KMS-11 (cell line): ENCODE measurements at regions not wholly inside any gene's neighbourhood (a gene's known extent, or its start where the extent isn't known, plus 50 kb on each side); places are given as distances from the start of the nearest gene placed in this dataset.

Experiments used
- H2AFZ ChIP-seq: fragments of 200-600 bp; sonication (generic); 2 replicates; pipeline ENCODE4 v1.6.1; 2016; ENCODE audit warnings: antibody characterized with exemption, mixed run types, low read depth
- H3K27ac ChIP-seq: fragments of 200-600 bp; sonication (generic); 2 replicates; pipeline ENCODE4 v1.6.1; 2016; ENCODE audit warnings: mild to moderate bottlenecking, mixed run types
- H3K27me3 ChIP-seq: fragments of 200-600 bp; sonication (generic); 2 replicates; pipeline ENCODE4 v1.6.1; 2017; ENCODE audit warnings: mild to moderate bottlenecking, low read depth, mixed run types, moderate library complexity; ENCODE audit not compliant: insufficient read depth
- H3K36me3 ChIP-seq: fragments of 200-600 bp; sonication (generic); 2 replicates; pipeline ENCODE4 v1.6.1; 2017; ENCODE audit warnings: mild to moderate bottlenecking, mixed run types; ENCODE audit not compliant: insufficient read depth
- H3K4me1 ChIP-seq: fragments of 200-600 bp; sonication (generic); 2 replicates; pipeline ENCODE4 v1.6.1; 2016; ENCODE audit warnings: mild to moderate bottlenecking, low read depth, mixed run types; ENCODE audit not compliant: poor library complexity, severe bottlenecking
- H3K4me2 ChIP-seq: fragments of 200-600 bp; sonication (generic); 2 replicates; pipeline ENCODE4 v1.7.0; 2016; ENCODE audit warnings: mild to moderate bottlenecking, mixed run types
- H3K4me3 ChIP-seq: fragments of 200-600 bp; sonication (generic); IDR thresholded peaks from 2 replicates; pipeline ENCODE4 v1.6.1; 2017; ENCODE audit warnings: low read depth, low read length, mixed read lengths; ENCODE audit not compliant: insufficient read depth
- H3K79me2 ChIP-seq: fragments of 200-600 bp; sonication (generic); 2 replicates; pipeline ENCODE4 v1.6.1; 2016; ENCODE audit warnings: low read depth, mixed run types; ENCODE audit not compliant: insufficient read depth
- H3K9ac ChIP-seq: fragments of 200-600 bp; sonication (generic); 2 replicates; pipeline ENCODE4 v1.6.1; 2016; ENCODE audit warnings: mild to moderate bottlenecking, mixed run types
- H4K20me1 ChIP-seq: fragments of 200-600 bp; sonication (generic); 2 replicates; pipeline ENCODE4 v1.6.1; 2016; ENCODE audit warnings: mild to moderate bottlenecking, mixed run types; ENCODE audit not compliant: insufficient read depth
- TF ChIP-seq, protein P1 (sequence below): fragments of 200-600 bp; sonication (generic); conservative IDR thresholded peaks from 2 replicates; pipeline ENCODE4 v1.6.1; 2017; ENCODE audit warnings: low read depth, mild to moderate bottlenecking, antibody characterized with exemption, low read length, moderate library complexity, mixed read lengths

DNA sequence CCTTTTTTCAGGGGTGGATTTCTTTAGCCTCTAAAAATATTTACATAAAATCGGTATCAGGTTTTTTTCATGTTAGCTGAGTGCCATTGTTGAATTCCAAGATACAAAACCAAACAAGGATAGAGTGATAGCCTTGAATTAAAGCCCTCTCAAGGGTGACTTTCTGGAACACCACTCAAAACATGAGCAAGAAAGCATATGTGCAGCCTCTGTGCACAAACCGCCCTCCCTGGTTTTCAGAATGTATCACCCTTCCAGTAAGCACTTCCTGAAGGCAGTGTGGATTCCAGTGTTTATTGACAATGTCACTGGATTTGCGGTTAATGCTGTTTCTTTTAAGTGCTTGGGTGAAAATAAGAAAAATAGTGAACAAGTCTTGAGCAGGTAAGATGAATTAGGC is 597.7 kb downstream of the TMEM114 start:
- Histone ChIP-seq H3K9ac (no peak overlapping the region), H3K27me3 (no peaks in the 10 kb centered on the region), H3K4me1 (no peaks in the 10 kb centered on the region), H3K36me3 (no peaks in the 10 kb centered on the region), H2AFZ (no peak overlapping the region), H3K4me3 (no peak overlapping the region), H3K27ac (no peak overlapping the region), H3K4me2 (no peak overlapping the region), H3K79me2 (no peaks in the 10 kb centered on the region), H4K20me1 (no peaks in the 10 kb centered on the region)
- TF ChIP-seq, protein P1, sequence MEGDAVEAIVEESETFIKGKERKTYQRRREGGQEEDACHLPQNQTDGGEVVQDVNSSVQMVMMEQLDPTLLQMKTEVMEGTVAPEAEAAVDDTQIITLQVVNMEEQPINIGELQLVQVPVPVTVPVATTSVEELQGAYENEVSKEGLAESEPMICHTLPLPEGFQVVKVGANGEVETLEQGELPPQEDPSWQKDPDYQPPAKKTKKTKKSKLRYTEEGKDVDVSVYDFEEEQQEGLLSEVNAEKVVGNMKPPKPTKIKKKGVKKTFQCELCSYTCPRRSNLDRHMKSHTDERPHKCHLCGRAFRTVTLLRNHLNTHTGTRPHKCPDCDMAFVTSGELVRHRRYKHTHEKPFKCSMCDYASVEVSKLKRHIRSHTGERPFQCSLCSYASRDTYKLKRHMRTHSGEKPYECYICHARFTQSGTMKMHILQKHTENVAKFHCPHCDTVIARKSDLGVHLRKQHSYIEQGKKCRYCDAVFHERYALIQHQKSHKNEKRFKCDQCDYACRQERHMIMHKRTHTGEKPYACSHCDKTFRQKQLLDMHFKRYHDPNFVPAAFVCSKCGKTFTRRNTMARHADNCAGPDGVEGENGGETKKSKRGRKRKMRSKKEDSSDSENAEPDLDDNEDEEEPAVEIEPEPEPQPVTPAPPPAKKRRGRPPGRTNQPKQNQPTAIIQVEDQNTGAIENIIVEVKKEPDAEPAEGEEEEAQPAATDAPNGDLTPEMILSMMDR = no peak

DNA sequence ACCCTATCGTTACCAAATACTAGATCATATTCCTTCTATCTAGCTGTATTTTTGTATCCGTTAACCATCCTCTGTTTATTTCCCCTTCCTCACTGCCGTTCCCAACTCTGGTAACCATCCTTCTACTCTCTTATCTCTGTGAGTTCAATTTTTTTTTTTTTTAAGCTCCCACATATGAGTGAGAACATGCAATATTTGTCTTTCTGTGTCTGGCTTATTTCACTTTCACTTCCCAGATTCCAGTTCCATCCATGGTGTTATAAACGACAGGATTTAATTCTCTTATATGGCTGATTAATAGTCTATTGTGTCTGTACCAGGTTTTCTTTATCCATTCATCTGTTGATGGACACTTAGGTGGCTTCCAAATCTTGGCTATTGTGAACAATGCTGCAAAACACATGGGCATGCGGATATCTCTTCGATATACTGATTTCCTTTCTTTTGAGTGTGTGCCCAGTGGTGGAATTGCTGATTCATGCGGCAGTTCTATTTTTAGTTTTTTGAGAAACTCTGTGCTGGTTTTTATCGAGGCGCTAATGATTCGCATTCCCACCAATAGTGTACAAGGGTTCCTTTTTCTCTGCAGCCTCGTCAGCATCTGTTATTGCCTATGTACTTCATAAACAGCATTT is 599.6 kb downstream of the TMEM114 start:
- H2AFZ ChIP-seq = no peak overlapping the region
- H3K4me2 ChIP-seq = no peak overlapping the region
- H3K36me3 ChIP-seq = no peaks in the 10 kb centered on the region
- TF ChIP-seq, protein P1 = no peak
- H3K27me3 ChIP-seq = no peaks in the 10 kb centered on the region
- H3K4me1 ChIP-seq = no peaks in the 10 kb centered on the region
- H3K79me2 ChIP-seq = no peaks in the 10 kb centered on the region
- H4K20me1 ChIP-seq = no peaks in the 10 kb centered on the region
- H3K9ac ChIP-seq = no peak overlapping the region
- H3K4me3 ChIP-seq = no peak overlapping the region
- H3K27ac ChIP-seq = no peak overlapping the region

DNA sequence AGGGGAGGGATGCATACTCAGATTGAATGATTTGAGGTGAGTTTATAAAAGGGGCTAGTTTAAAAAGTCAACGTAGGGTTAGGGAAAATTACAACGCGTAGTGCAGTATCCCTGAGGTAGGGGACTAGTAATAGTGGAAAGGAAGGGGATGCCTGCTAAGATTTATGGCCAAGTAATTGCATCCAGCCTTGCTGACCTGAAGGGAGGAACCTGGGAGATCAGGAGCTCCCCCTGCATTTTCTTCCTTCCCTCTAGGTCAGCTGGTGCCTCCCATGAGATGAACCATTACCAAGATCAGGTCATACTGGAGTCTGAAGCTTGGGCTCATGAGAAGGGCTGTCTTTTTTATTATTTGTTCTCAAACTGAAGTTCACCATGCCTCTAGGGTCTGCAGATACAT is 606.6 kb downstream of the TMEM114 start:
- no peak overlapping the region for H2AFZ ChIP-seq
- TF ChIP-seq, protein P1 = no peak

DNA sequence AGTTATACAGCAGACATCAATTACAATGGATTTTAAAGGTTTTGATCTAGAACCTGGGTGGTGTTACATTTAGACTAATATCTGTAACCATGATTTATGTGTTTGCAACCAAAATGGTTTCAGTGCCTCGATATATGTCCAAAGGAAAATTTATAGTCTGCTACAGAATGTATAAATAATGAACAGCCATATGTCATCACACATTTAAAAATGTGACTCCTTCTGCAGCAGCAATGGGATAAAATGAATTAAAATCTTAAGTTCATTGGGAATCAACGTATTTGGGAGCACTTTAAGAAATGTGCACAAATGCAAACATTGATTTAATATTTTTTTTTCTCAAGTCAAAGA is 610.2 kb downstream of the TMEM114 start:
- Histone ChIP-seq H3K4me1 (no peaks in the 10 kb centered on the region), H3K4me3 (no peak overlapping the region), H3K36me3 (no peaks in the 10 kb centered on the region), H3K4me2 (no peak overlapping the region), H2AFZ (no peak overlapping the region), H4K20me1 (no peaks in the 10 kb centered on the region), H3K9ac (no peak overlapping the region), H3K27me3 (no peaks in the 10 kb centered on the region), H3K79me2 (no peaks in the 10 kb centered on the region), H3K27ac (no peak overlapping the region)
- TF ChIP-seq, protein P1 = no peak

More for the DNA sequence above, 606.6 kb downstream of the TMEM114 start:
- no peaks in the 10 kb centered on the region for H3K27me3 ChIP-seq
- no peak overlapping the region for H3K4me3 ChIP-seq
- H3K4me2 ChIP-seq = no peak overlapping the region
- H3K9ac ChIP-seq = no peak overlapping the region
- H3K4me1 ChIP-seq = no peaks in the 10 kb centered on the region
- no peaks in the 10 kb centered on the region for H3K79me2 ChIP-seq
- H3K27ac ChIP-seq = no peak overlapping the region
- H3K36me3 ChIP-seq = no peaks in the 10 kb centered on the region
- H4K20me1 ChIP-seq = no peaks in the 10 kb centered on the region
